C4-2B (cell line): ENCODE measurements at regions not wholly inside any gene's neighbourhood (a gene's known extent, or its start where the extent isn't known, plus 50 kb on each side); places are given as distances from the start of the nearest gene placed in this dataset.
"Not testable (repeated sequence)": the region's sequence is repeated elsewhere in the genome, so short reads cannot be mapped to it uniquely, and the experiment has no call there.

Experiments used
- CTCF ChIP-seq: fragments of 450-650 bp; conservative IDR thresholded peaks from 2 replicates; pipeline ENCODE4 v1.5.1; 2017; ENCODE audit warnings: mild to moderate bottlenecking
- ZFX ChIP-seq: fragments of 450-650 bp; IDR thresholded peaks from 2 replicates; pipeline ENCODE4 v1.6.1; 2017

- not testable (repeated sequence) for TF ChIP-seq CTCF, ZFX
Measured at GRCh38 chr16:29155131-29155865, 170.4 kb downstream of the LAT start.
